HG03565 (cell line): ENCODE measurements at regions not wholly inside any gene's neighbourhood (a gene's known extent, or its start where the extent isn't known, plus 50 kb on each side); places are given as distances from the start of the nearest gene placed in this dataset.
"Not testable (repeated sequence)": the region's sequence is repeated elsewhere in the genome, so short reads cannot be mapped to it uniquely, and the experiment has no call there.

ENCODE experiments used
- ATAC-seq: cut with Tn5 transposase; IDR thresholded peaks from one replicate; pipeline ENCODE4 v1.9.1; 2021; ENCODE audit warnings: mild to moderate bottlenecking, moderate library complexity; ENCODE audit not compliant: unreplicated experiment

DNA sequence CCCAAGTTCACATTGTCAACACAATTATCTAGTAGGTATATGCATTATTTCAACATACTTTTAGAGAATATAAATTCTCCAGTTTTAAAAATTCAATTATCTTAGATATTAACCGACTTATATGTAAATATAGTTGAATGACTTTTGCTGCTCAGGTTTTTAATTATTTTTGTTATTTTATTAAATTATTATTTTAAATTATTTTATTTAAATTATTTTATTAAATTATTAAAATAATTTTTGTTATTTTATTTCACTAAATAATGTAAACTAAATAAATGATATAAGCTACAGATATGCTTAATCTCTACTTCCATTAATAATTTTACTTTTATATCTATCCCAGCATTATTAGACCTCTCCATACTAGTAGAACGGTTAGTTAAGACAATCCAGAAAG, 544.3 kb upstream of the ARRDC3 start:
- ATAC-seq = no peak

DNA sequence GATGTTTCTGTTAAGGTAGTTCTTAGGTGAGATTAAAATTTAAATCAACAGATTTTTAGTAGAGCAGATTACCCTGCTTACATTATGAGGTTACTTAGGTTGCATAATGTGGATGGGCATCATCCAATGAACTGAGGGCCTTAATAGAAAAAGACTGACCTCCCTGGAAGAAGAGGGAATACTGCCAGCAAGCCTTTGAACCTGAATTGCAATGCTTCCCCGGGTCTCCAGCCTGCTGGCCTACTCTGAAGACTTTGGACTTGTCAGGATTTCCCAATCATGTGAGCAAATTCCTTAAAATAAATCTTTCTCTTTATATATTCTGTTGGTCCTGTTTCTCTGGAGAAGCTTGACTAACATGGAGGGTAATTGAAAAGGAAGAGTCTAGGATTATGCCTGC, 542.1 kb upstream of the ARRDC3 start:
- no peak for ATAC-seq

DNA sequence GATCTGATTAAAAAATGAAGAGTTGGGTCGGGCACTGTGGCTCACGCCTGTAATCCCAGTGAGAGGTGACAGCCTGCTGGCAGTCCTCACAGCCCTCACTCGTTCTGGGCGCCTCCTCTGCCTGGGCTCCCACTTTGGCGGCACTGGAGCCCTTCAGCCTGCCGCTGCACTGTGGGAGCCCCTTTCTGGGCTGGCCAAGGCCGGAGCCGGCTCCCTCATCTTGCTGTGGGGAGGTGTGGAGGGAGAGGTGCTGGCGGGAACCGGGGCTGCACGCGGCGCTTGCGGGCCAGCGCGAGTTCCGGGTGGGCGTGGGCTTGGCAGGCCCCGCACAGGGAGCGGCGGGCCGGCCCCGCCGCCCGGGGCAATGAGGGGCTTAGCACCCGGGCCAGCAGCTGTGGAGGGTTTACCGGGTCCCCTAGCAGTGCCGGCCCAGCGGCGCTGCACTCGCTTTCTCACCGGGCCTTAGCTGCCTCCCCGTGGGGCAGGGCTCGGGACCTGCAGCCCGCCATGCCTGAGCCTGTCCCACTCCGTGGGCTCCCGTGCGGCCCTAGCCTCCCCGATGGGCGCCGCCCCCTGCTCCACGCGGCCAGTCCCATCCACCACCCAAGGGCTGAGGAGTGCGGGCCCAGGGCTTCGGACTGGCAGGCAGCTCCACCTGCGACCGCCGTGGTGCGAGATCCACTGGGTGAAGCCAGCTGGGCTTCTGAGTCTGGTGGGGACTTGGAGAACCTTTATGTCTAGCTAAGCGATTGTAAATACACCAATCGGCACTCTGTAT, 534.1 kb upstream of the ARRDC3 start:
- ATAC-seq = not testable (repeated sequence)

DNA sequence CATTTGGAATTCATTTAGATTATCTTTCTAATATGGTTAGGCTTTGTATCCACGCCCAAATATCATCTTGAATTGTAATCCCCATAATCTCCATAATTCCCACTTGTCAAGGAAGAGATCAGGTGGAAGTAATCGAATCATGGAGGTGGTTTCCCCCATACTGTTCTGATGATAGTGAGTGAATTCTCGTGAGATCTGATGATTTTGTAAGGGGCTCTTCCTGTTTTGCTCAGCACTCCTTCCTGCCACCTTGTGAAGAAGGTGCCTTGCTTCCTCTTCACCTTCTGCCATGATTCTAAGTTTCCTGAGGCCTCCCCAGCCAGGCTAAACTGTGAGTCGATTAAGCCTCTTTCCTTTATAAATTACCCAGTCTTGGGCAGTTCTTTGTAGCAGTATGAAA, 527.5 kb upstream of the ARRDC3 start:
- no peak for ATAC-seq

DNA sequence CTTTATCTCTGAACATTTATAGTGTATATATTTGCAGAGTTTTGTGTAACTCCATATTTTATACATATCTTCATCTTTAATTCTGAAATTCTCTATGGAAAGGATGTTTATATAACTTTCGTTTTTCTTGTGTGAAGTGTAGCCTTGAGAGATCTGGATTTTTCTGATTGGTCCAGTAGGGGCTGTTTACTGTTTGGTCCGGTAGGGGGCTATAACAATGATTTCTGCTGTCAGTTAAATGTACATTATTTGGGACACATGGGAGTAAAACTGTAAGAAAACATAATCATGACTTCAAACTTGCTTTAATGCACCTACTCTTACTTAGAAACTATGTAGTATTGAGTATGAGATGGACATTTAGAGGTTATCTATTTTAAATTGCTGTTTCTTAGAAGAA, 527.1 kb upstream of the ARRDC3 start:
- no peak for ATAC-seq

DNA sequence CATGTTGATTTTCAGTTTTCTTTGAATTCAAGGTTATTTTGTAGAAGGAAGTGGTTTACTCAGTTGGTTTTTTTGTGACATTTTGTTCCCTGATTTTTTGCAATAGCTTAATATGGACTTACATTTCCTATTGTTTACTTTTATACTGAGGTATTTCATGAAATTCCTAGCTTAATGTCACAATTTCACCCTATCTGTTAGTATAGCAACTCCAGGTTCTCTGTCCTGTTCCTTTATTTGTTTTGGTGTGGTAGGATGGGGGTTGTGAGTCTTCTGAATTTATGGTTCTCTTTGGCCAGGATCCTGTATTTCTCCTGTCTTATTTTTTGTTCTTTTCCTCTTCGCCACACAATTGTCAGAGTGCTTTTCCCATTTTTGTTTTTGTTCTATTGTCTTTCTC, 523.4 kb upstream of the ARRDC3 start:
- ATAC-seq = no peak

DNA sequence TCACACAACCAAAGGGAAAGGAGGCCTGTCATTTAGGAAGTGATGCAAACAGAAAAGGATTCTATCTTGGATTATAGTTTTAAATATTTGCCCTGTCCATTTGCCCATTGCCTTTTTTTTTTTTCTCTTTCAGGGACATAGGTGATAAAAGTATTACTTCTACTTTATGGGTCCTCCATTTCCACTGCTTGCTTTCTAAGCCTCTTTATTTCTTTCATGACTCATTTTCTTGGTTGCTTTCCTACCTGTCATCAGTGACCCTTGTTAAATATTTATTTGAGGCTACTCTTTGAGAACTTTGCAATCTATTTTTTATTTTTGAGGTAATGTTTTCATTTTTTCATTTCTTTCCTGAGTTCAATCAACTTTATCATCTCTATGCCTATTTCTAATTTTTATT, 522.9 kb upstream of the ARRDC3 start:
- no peak for ATAC-seq

DNA sequence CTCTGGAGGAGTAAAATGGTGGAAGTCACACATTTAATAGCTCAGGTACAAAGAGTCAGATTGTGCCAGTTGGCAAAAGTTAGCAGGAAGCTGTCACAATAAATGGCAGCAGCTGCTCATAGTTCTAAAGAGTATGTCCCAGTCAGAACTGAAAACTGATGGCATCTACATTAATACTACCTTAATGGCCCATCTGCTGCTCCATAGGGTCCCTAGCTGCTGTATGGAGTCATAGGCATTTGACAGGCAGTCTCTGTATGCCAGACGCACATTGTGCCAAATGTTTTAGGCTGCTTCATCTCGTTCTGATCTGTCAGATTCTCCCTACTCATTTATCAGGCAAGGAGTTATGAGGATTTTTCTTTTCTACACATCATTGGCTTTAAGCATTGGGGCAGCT, 515.8 kb upstream of the ARRDC3 start:
- ATAC-seq = no peak

DNA sequence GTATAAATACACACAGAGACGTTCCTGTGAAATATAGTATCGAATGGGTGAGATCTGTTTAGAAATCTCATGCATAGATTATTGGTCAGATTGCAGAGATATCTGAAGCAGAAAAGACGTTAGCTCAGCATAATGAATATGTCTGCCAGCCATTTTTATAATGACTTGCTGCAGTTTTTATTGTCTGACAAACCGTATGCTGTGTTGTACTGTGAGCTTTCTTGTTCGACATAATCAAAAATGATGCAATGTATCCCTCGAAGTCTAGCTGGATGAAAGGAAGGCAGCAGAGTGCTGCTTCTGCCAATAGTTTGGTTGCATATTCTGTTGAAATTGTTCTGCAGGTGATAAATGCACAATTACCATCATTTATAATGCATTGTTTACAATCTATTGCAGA, 514.9 kb upstream of the ARRDC3 start:
- no peak for ATAC-seq

DNA sequence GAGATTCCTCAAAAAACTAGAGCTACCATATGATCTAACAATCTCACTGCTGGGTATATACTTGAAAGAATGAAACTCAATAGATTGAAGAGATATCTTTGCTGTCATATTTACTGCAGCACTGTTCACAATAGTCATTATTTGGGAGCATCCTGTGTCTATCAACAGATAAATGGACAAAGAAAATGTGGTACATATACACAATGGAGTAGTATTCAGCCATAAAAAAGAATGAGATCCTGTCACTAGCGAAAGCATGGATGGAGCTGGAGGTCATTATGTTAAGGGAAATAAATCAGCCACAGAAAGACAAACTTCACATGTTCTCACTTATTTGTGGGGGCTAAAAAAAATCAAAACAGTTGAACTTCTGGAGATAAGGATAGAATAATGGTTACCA, 505.7 kb upstream of the ARRDC3 start:
- no peak for ATAC-seq

DNA sequence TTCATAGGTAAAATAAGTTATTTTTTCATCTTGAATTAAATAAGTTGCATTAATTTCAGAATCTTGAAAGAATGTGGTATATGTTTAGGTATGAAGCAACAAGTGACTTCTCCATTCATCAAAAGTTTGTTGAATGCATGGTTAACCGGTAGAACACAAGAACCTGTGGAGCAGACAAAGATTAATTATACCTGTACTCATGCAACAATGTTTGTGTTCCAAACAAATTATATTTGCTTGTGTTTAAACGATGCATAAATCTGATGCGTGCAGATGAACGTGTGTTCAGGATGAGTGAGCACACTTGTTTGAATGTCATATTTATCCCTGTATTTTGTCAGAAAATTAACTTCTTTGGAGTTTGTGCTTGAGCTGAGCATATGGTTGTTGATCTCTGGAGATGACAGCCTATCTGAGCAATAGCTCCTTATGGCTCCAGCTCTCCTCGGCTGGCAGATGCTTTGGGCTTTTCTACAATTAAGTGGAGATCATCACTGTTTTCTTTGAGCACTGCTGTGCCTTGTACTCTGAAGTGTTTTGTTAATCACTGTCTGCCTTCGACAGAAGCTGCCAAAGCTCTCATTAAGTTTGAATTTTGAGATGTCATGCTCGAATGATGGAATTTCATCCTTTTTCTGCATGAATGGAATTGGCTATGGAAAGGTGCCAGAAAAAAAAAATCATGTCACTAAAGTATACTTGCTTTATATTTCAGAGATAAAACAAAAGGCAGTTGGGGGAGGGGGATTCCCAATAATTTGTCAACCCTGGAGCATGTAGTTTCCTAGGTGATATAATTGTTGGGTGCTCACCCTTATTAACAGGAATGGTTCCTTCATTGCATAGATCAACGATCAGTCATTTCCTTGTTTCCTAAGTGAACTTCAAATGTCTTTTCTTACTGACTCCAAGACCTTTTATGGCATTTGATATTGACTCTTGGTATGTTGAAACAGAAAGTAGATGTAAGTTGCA, 502.5 kb upstream of the ARRDC3 start:
- no peak for ATAC-seq

DNA sequence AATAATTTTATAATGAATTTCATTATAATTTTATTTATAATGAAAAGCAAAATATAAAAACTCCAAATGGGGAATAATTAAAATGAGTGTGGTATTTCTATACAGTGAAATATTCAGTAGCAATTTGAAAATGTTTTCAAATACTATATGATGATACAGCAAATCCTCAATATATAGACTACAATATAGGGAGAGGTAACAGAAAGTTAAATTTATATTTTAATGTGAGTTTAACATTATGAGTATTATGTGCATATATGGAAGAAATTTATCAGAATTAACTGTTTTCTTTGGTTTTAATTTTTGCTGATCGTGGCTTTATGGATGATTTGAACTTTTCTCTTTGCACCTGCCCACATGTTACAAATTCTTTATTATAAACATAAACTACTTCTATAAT, 500.9 kb upstream of the ARRDC3 start:
- ATAC-seq = no peak

DNA sequence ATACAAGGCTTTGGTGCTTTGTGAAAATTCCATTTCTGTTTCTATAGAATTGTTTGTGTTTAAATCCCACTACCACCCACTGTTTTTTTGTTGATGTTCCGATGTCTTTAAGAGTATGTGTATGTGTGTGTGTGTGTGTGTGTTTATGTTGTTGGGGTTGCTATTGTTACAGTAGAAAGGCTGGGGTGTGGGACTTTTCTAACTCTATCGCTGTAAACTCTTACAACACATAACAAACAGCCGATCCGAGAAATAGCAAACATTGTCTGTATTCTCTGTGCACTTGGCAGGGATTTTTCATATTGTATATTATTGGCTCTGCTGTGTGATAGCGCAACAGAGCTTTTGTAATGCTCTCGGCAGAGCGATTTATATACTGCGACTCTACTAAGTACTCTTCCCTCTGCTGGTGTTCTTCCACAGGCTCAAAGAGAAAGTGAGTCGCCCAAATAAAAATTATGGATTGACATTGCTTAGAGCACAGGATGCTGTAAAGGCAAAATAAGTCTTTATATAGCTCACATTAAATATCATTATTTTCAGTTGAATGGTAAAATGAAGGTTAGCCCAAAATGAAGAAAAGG, 492.2 kb upstream of the ARRDC3 start:
- ATAC-seq = no peak

DNA sequence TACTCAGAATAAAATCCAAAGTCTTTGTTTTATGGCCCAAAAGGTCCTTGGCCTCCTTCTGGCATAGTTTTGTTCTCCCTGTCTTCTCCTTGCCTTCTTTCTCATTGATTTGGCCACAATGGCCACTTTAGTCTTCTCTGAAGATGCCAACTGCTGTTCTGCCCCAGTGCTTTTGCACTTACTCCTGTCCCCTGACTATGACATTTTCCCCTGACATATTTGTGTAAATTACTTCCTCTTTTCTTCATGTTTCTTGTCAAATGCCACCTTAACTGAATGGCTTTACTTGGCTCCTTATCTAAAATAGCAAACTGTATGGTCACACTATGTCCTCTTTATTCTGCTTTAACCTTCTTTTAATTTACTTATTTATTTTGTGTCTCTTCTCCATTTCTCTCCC, 484.7 kb upstream of the ARRDC3 start:
- ATAC-seq = no peak

DNA sequence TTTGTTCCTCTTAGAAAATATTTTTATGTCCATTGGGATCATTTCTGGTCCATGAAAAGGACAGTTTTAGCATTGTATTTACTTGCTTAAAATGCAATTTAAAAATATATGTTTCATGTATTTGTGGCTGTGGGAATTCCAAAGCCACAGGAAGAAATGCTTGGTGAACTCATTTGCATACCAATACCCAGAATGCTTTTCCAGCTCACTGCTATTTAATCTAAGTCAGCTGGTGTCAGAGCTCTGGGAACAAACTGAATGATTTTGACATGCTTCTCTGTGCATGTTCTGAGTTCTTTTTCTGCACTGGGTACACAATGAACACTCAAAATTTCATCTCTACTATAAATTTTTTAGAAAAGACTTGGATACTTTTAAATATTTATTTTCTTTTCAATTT, 482.8 kb upstream of the ARRDC3 start:
- no peak for ATAC-seq

DNA sequence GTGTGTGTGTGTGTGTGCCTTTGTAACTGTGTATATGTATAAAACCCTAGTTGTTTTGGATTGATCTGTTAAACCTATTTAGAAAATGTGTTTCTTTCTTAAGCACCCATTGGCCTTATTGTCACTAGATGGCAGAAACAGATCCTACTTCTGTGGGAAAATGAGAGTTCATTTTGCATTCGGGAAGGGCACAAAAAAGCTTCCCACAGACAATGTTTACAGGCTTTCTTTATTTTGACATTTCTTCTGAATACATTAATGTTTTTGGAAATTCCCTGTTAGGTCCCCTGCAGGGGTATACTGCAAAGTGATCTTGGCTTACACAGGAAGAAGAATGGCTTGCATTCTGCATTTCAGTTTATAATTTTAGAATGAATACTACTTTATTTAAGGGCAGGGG, 481.8 kb upstream of the ARRDC3 start:
- ATAC-seq = no peak

DNA sequence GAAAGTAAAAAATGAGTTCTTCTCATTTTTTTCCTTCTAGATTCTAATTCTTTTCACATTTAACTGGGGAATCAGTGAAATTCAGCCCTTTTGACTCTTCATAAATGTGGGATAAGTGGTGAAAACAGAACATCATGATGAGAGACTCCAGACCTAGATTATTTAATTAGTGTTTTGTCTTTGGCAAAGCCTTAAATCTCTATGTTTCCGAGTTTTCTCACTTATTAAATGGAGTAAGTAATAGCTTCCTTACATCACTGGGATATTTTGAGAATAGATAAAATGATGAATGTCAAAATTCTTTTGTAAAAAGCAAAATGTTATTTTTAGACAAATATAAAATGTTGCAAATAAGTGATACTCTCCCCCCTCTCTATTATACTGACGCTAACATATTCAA, 468.6 kb upstream of the ARRDC3 start:
- no peak for ATAC-seq

DNA sequence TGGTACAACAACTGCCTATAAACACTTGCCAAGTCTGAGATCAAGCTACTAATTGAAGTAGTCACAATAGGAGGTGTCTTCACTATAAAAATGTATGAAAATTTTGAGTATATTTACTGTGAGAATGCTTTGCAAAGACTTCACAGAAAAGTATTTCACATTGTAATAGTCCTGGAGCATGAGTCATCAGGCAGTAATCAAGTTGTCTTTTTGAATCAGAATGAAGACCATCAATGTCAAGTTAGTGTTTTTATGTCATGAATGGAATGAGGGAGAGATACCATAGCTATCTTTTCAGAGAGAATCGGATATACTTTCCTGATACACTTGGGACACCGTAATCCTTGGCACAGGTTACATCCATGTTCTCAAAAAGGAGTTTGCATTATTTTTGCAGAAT, 466.9 kb upstream of the ARRDC3 start:
- no peak for ATAC-seq

DNA sequence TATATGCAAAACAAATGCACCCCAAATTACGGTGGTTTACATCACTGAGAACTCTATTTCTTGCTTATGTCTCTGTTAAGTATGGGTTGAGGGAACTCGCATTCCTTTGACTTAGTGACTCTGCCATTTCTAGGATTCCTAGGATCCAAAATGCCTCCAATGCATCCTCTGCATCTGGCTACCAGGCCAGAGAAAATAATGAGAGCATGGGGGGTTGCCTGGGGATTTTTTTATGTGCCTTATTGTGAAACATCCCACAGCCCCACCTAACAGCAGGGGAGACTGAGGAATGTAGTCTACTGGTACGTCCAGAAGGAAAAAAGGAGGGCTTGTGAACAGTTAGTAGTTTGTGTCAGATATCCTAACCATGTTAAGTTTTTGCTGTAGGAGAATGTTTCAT, 466.0 kb upstream of the ARRDC3 start:
- ATAC-seq = no peak

DNA sequence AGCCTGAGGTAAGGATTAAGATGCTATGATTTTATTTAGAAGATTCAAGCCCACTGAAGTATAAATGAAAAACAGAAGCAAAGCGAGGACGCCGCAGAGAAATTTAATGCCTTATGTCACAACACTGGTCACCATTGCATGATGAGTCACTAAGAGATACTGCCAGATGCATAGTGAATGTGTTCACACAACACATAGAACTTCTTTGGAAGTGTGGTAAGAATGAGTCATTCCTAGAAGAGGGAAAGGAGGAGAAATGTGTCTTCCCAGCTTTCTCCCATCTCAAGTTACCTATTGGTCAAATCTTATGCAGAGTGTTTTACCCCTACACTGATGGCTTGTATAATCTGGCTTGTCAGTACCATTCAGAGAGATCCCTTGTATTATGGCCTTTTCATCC, 465.3 kb upstream of the ARRDC3 start:
- ATAC-seq = no peak

DNA sequence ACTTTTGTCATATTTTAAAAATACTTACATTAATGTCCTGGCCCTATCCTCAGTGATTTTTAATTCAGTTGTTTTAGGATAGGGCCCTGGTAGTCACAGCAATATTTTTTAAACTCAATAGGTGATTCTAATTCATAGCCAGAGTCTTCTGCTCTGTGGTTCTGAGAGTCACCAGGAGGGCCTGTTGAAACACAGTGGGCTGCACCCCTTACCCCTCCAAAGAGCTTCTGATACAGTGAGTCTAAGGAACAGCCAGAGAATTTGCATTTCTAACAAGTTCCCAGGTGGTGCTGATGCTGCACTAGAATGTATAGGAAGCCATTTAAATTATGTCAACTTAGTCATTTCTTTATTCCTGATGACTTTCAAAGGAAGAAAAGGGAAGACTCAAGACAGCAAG, 458.3 kb upstream of the ARRDC3 start:
- no peak for ATAC-seq

DNA sequence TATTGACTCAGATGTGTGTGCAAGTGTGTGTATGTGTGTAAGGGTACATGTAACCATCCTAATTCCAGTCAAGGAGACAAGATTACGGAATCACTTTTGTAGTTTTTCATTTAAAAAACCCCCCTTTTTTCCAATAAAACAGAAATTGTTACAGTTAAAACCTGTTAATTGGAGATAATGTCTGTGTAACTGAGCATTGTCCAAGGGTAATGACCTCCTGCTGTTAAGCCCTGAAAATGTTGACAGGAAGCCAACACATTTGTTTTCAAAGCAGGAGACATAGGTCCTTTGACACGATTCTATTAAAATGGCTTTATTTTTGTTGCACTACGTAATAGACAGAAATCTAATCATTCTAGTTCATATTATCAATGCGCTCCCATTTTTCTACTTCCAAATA, 457.3 kb upstream of the ARRDC3 start:
- no peak for ATAC-seq
